Neutrophil (primary cell): ENCODE measurements at regions not wholly inside any gene's neighbourhood (a gene's known extent, or its start where the extent isn't known, plus 50 kb on each side); places are given as distances from the start of the nearest gene placed in this dataset.

Experiments used
- H3K27ac ChIP-seq: fragments of 200-600 bp; sonication (generic); 2 replicates; pipeline ENCODE4 v1.5.1; 2016; ENCODE audit warnings: mild to moderate bottlenecking, moderate library complexity
- H3K27me3 ChIP-seq: fragments of 200-600 bp; sonication (generic); 2 replicates; pipeline ENCODE4 v1.6.0; 2016; ENCODE audit warnings: mild to moderate bottlenecking
- H3K36me3 ChIP-seq: fragments of 200-600 bp; sonication (generic); 2 replicates; pipeline ENCODE4 v1.5.1; 2017
- H3K4me1 ChIP-seq, 2 experiments: fragments of 200-600 bp in 1 of 2; sonication (generic) in 1 of 2; 1 replicate in 1 of 2; 2 replicates in 1 of 2; pipeline versions ENCODE4 v1.5.1 to v1.6.1; 2013 to 2016; ENCODE audit warnings: low read depth in 1 of 2, low read length in 1 of 2, mild to moderate bottlenecking in 1 of 2, moderate library complexity in 1 of 2; ENCODE audit not compliant: control insufficient read depth in 1 of 2, insufficient read depth in 1 of 2
- H3K4me3 ChIP-seq, 2 experiments: fragments of 200-600 bp in 1 of 2; sonication (generic) in 1 of 2; 1 replicate in 1 of 2; 2 replicates in 1 of 2; pipeline ENCODE4 v1.5.1; 2013 to 2016; ENCODE audit warnings: low read depth in 1 of 2, low read length in 1 of 2, mild to moderate bottlenecking in 1 of 2, moderate library complexity in 1 of 2
- H3K9me3 ChIP-seq: fragments of 200-600 bp; sonication (generic); 2 replicates; pipeline ENCODE4 v1.5.1; 2016
- CTCF ChIP-seq: fragments of 200-600 bp; sonication (generic); IDR thresholded peaks from 2 replicates; pipeline ENCODE4 v1.5.1; 2016; ENCODE audit warnings: antibody characterized with exemption

- H3K27me3 ChIP-seq = no peaks in the 10 kb centered on the region
- no peak for TF ChIP-seq CTCF
- no peak overlapping the region for H3K4me3 ChIP-seq
- H3K27ac ChIP-seq = no peak overlapping the region
- H3K9me3 ChIP-seq = no peaks in the 10 kb centered on the region
- H3K4me1 ChIP-seq = no peaks in the 10 kb centered on the region
- no peaks in the 10 kb centered on the region for H3K36me3 ChIP-seq
Observed at GRCh38 chr1:56345831-56346230, 233.5 kb downstream of the PLPP3 start.

- no peaks in the 10 kb centered on the region for H3K27me3 ChIP-seq
- TF ChIP-seq CTCF = no peak
- no peak overlapping the region for H3K27ac ChIP-seq
- H3K4me3 ChIP-seq = no peak overlapping the region
- no peaks in the 10 kb centered on the region for H3K36me3 ChIP-seq
- H3K4me1 ChIP-seq = no peaks in the 10 kb centered on the region
- H3K9me3 ChIP-seq = no peaks in the 10 kb centered on the region
Observed at GRCh38 chr1:56340977-56341376, 238.4 kb downstream of the PLPP3 start.

GRCh38 chr1:56339786-56340465 is 239.4 kb downstream of the PLPP3 start:
- no peak overlapping the region for H3K27ac ChIP-seq
- TF ChIP-seq CTCF = no peak
- no peaks in the 10 kb centered on the region for H3K4me1 ChIP-seq
- no peaks in the 10 kb centered on the region for H3K27me3 ChIP-seq
- H3K9me3 ChIP-seq = no peaks in the 10 kb centered on the region
- H3K36me3 ChIP-seq = no peaks in the 10 kb centered on the region
- no peak overlapping the region for H3K4me3 ChIP-seq

- Histone ChIP-seq H3K36me3 (no peaks in the 10 kb centered on the region), H3K27me3 (no peaks in the 10 kb centered on the region), H3K4me1 (no peaks in the 10 kb centered on the region), H3K4me3 (no peak overlapping the region), H3K27ac (no peak overlapping the region), H3K9me3 (no peaks in the 10 kb centered on the region)
- TF ChIP-seq CTCF = no peak
Observed at GRCh38 chr1:56339093-56339492, 240.3 kb downstream of the PLPP3 start.

GRCh38 chr1:56336982-56337381 is 242.4 kb downstream of the PLPP3 start:
- Histone ChIP-seq H3K4me1 (no peaks in the 10 kb centered on the region), H3K4me3 (no peak overlapping the region), H3K36me3 (no peaks in the 10 kb centered on the region), H3K27me3 (no peaks in the 10 kb centered on the region), H3K9me3 (no peaks in the 10 kb centered on the region), H3K27ac (no peak overlapping the region)
- TF ChIP-seq CTCF = no peak
